Body of pancreas (tissue), 4 donors: ENCODE measurements at regions not wholly inside any gene's neighbourhood (a gene's known extent, or its start where the extent isn't known, plus 50 kb on each side); places are given as distances from the start of the nearest gene placed in this dataset.

Experiments
- POLR2A ChIP-seq, 3 donors: fragments of 450-650 bp; IDR thresholded peaks; one replicate each; pipeline ENCODE4 v1.6.1; 2016; ENCODE audit warnings: antibody characterized with exemption in 3 of 3, mild to moderate bottlenecking in 2 of 3
- TF ChIP-seq, protein P1 (sequence below), 7 experiments: fragments of 450-650 bp in 4 of 7; fragments of 200-600 bp in 3 of 7; sonication (generic) in 3 of 7; IDR thresholded peaks; one replicate each; pipeline ENCODE4 v1.5.1; 2016 to 2019; ENCODE audit warnings: antibody characterized with exemption in 7 of 7

GRCh38 chr2:167703441-167703840 is 544.0 kb downstream of the STK39 start:
- TF ChIP-seq, protein P1, sequence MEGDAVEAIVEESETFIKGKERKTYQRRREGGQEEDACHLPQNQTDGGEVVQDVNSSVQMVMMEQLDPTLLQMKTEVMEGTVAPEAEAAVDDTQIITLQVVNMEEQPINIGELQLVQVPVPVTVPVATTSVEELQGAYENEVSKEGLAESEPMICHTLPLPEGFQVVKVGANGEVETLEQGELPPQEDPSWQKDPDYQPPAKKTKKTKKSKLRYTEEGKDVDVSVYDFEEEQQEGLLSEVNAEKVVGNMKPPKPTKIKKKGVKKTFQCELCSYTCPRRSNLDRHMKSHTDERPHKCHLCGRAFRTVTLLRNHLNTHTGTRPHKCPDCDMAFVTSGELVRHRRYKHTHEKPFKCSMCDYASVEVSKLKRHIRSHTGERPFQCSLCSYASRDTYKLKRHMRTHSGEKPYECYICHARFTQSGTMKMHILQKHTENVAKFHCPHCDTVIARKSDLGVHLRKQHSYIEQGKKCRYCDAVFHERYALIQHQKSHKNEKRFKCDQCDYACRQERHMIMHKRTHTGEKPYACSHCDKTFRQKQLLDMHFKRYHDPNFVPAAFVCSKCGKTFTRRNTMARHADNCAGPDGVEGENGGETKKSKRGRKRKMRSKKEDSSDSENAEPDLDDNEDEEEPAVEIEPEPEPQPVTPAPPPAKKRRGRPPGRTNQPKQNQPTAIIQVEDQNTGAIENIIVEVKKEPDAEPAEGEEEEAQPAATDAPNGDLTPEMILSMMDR (IDR thresholded peaks at IDR 0.05), result no peak
- TF ChIP-seq POLR2A (IDR thresholded peaks at IDR 0.05), result no peak
